ENCODE measurements at regions not wholly inside any gene's neighbourhood (a gene's known extent, or its start where the extent isn't known, plus 50 kb on each side); places are given as distances from the start of the nearest gene placed in this dataset.

DNA sequence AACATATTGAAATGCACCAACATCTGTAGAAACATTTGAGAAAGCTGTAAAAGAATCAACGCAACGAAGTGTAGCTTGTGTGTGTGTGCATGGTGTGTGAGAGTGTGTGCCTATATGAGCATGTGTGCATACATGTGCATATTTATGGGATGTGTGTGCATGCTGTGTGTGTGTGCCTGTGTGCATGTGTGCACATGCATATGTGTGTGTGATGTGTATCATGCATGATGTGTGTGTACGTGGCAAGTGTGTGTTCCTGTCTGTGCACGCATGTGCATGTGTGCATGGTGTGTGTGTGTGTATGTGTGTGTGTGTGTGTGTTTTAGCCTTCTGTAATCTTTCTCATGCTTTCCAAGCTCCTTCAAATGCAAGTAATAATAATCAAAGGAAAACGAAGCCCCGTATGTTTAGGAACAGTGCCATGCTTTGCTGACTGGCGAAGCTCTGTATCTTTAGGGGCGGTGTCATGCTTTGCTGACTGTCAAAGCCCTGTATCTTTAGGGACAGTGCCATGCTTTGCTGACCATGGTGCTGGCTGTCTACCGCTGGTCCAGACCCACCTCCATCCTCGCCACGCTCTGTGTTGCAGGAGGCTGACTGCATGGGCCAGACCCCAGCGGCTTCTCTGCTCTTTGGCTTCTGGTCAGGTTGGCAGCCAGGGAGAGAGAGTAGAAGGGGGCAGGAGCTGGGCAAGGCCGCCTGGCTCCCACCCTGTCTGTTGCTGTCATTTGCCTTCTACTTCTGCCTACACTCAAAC is 129.2 kb downstream of the ASB1 start:
- no peak for TF ChIP-seq EZH2 (IDR thresholded peaks at IDR 0.05; ENCODE audit: borderline replicate concordance, low read length)
- TF ChIP-seq, protein P1, sequence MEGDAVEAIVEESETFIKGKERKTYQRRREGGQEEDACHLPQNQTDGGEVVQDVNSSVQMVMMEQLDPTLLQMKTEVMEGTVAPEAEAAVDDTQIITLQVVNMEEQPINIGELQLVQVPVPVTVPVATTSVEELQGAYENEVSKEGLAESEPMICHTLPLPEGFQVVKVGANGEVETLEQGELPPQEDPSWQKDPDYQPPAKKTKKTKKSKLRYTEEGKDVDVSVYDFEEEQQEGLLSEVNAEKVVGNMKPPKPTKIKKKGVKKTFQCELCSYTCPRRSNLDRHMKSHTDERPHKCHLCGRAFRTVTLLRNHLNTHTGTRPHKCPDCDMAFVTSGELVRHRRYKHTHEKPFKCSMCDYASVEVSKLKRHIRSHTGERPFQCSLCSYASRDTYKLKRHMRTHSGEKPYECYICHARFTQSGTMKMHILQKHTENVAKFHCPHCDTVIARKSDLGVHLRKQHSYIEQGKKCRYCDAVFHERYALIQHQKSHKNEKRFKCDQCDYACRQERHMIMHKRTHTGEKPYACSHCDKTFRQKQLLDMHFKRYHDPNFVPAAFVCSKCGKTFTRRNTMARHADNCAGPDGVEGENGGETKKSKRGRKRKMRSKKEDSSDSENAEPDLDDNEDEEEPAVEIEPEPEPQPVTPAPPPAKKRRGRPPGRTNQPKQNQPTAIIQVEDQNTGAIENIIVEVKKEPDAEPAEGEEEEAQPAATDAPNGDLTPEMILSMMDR (conservative IDR thresholded peaks at IDR 0.05 in 1 of 2, IDR thresholded peaks at IDR 0.05 in 1 of 2; ENCODE audit: extremely low read depth in 1 of 2, insufficient read depth in 1 of 2, low read depth in 1 of 2, low read length in 2 of 2): no peak
